A673 (cell line): ENCODE measurements at regions not wholly inside any gene's neighbourhood (a gene's known extent, or its start where the extent isn't known, plus 50 kb on each side); places are given as distances from the start of the nearest gene placed in this dataset.

ENCODE experiments used
- BruUV-seq: library from RNA; stranded (reverse); fragments of 400-500 nt; replicated peaks from 2 replicates; lab custom pipeline; 2021; lab: Mats Ljungman, UMichigan
- CTCF ChIA-PET: fragments of 300-600 bp; sonication (Branson Sonifier 250); formaldehyde crosslinking; loops from one replicate; lab custom pipeline; 2022; ENCODE audit warnings: antibody characterized with exemption; lab: Charles Lee
- POLR2A ChIA-PET: fragments of 300-600 bp; sonication (Branson Sonifier 250); formaldehyde crosslinking; loops from one replicate; lab custom pipeline; 2022; ENCODE audit warnings: antibody characterized with exemption; ENCODE audit not compliant: low non-redundant PET; lab: Charles Lee
- DNase-seq: peaks from one replicate; pipeline ENCODE4 v3.0.0-alpha.2; 2015; ENCODE audit warnings: low spot score
- H3K27ac ChIP-seq: fragments of 200-600 bp; sonication (generic); 2 replicates; pipeline ENCODE4 v1.5.1; 2016; ENCODE audit warnings: mixed run types, low read depth, mild to moderate bottlenecking, mixed read lengths, antibody characterized with exemption, low read length; ENCODE audit not compliant: poor library complexity, severe bottlenecking
- H3K27me3 ChIP-seq: fragments of 200-600 bp; sonication (generic); replicated peaks from 2 replicates; pipeline ENCODE4 v1.6.1; 2017; ENCODE audit warnings: mixed run types, low read depth, mild to moderate bottlenecking, mixed read lengths, antibody characterized with exemption, low read length; ENCODE audit not compliant: insufficient read depth, poor library complexity
- H3K36me3 ChIP-seq: fragments of 200-600 bp; sonication (generic); 2 replicates; pipeline ENCODE4 v1.6.1; 2016; ENCODE audit warnings: mixed run types, mild to moderate bottlenecking, mixed read lengths, antibody characterized with exemption, low read length; ENCODE audit not compliant: insufficient read depth, poor library complexity, severe bottlenecking
- H3K4me1 ChIP-seq: fragments of 200-600 bp; sonication (generic); 2 replicates; pipeline ENCODE4 v1.6.1; 2017; ENCODE audit warnings: mixed run types, mild to moderate bottlenecking, mixed read lengths, antibody characterized with exemption, low read length; ENCODE audit not compliant: insufficient read depth, poor library complexity, severe bottlenecking
- H3K4me3 ChIP-seq: fragments of 200-600 bp; sonication (generic); 2 replicates; pipeline ENCODE4 v1.5.1; 2016; ENCODE audit warnings: low read depth, mixed run types, mild to moderate bottlenecking, mixed read lengths, low read length; ENCODE audit not compliant: poor library complexity, severe bottlenecking
- H3K9me3 ChIP-seq: fragments of 200-600 bp; sonication (generic); 2 replicates; pipeline ENCODE4 v1.6.1; 2016; ENCODE audit warnings: mixed run types, low read depth, mild to moderate bottlenecking, mixed read lengths, antibody characterized with exemption, low read length; ENCODE audit not compliant: poor library complexity, severe bottlenecking
- EZH2 ChIP-seq: fragments of 200-600 bp; sonication (generic); IDR thresholded peaks from 2 replicates; pipeline ENCODE4 v1.6.1; 2017; ENCODE audit warnings: borderline replicate concordance, low read depth, mild to moderate bottlenecking, mixed read lengths, antibody characterized with exemption, low read length; ENCODE audit not compliant: poor library complexity, severe bottlenecking
- intact Hi-C: fragments of 100-400 bp; cut with micrococcal nuclease; formaldehyde crosslinking; loops from one replicate; pipeline ENCODE4 v1.10.0; 2022; ENCODE audit not compliant: unreplicated experiment
- TF ChIP-seq, protein P1 (sequence below): fragments of 300-800, 200-600 bp; sonication (generic); conservative IDR thresholded peaks from 2 replicates; pipeline ENCODE4 v1.5.1; 2017; ENCODE audit warnings: low read depth, mild to moderate bottlenecking, antibody characterized with exemption, low read length, moderate library complexity, mixed read lengths

DNA sequence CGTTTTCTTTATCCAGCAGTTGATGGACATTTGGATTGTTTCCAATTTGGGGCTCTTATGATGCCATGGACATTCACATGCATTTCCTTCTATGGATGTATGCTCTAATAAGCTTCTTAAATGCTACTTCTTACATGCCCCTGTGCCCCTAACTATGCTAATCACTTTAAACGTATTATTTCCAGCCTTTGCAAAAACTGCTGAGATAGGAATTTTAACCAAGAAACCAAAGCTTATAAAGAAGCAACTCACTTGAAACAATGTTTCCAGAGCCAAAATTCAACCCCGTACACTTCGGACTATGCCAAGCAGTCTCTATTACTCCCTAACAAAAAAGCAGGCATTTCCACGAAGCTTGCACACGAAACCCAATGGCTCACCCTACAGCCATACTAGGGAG, 545.6 kb upstream of the WWC1 start:
- BruUV-seq = no TSS peak
- Histone ChIP-seq H3K9me3 (no peaks in the 10 kb centered on the region), H3K27me3 (no peaks in the 10 kb centered on the region), H3K27ac (no peak overlapping the region), H3K36me3 (no peaks in the 10 kb centered on the region), H3K4me3 (no peak overlapping the region), H3K4me1 (peaks cover 37% of the 10 kb centered on the region)
- DNase-seq = no peak
- ChIA-PET POLR2A (interaction anchor here (0.6 kb wide), 1 partner anchor 18 kb away, joined by 3 read pairs; no protein-coding TSS in a partner anchor), CTCF (no interaction called here)
- intact Hi-C loops = no loop called here
- no peak for TF ChIP-seq EZH2
- TF ChIP-seq, protein P1, sequence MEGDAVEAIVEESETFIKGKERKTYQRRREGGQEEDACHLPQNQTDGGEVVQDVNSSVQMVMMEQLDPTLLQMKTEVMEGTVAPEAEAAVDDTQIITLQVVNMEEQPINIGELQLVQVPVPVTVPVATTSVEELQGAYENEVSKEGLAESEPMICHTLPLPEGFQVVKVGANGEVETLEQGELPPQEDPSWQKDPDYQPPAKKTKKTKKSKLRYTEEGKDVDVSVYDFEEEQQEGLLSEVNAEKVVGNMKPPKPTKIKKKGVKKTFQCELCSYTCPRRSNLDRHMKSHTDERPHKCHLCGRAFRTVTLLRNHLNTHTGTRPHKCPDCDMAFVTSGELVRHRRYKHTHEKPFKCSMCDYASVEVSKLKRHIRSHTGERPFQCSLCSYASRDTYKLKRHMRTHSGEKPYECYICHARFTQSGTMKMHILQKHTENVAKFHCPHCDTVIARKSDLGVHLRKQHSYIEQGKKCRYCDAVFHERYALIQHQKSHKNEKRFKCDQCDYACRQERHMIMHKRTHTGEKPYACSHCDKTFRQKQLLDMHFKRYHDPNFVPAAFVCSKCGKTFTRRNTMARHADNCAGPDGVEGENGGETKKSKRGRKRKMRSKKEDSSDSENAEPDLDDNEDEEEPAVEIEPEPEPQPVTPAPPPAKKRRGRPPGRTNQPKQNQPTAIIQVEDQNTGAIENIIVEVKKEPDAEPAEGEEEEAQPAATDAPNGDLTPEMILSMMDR = no peak

GRCh38 chr5:167750586-167750985, 540.9 kb upstream of the WWC1 start:
- peaks cover 48% of the 10 kb centered on the region for H3K4me1 ChIP-seq
- no peak overlapping the region for H3K4me3 ChIP-seq
- no peak for DNase-seq
- no peak overlapping the region for H3K27ac ChIP-seq
- POLR2A ChIA-PET = no interaction called here
- no TSS peak for BruUV-seq
- no peak for TF ChIP-seq EZH2
- TF ChIP-seq, protein P1 = no peak
- H3K9me3 ChIP-seq = no peaks in the 10 kb centered on the region
- no peaks in the 10 kb centered on the region for H3K36me3 ChIP-seq
- CTCF ChIA-PET = no interaction called here
- H3K27me3 ChIP-seq = no peaks in the 10 kb centered on the region
- intact Hi-C loops = loop anchor here (5.0 kb wide), 1 partner anchor 53 kb away; no protein-coding TSS in a partner anchor

GRCh38 chr5:167752936-167753335, 538.5 kb upstream of the WWC1 start:
- no TSS peak for BruUV-seq
- ChIA-PET POLR2A (no interaction called here), CTCF (no interaction called here)
- no peak for TF ChIP-seq EZH2
- TF ChIP-seq, protein P1 = no peak
- H3K27me3 ChIP-seq = no peaks in the 10 kb centered on the region
- intact Hi-C loops = loop anchor here (5.0 kb wide), 1 partner anchor 56 kb away; no protein-coding TSS in a partner anchor
- no peaks in the 10 kb centered on the region for H3K9me3 ChIP-seq
- no peaks in the 10 kb centered on the region for H3K36me3 ChIP-seq
- peaks cover 42% of the 10 kb centered on the region for H3K4me1 ChIP-seq
- H3K27ac ChIP-seq = no peak overlapping the region
- no peak overlapping the region for H3K4me3 ChIP-seq
- DNase-seq = no peak
